ENCODE measurements at regions not wholly inside any gene's neighbourhood (a gene's known extent, or its start where the extent isn't known, plus 50 kb on each side); places are given as distances from the start of the nearest gene placed in this dataset.

DNA sequence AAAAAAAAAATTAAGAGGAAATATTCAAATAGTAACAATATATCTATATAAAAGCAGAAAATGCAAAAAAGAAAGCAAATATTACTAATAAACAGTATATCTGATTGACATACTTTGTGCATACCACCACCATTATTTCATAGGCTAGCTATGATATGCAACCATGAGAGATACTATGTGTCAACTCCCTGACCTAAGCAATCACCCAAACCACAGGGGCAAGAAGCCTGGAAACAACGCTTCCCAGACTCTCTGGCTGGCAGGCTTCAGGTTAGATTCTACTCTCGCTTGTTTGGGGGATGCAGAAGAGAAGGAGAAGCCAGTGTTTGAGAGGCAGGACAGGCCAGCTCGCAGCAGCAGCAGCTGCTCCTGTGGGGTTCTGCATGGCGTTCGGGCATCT is 169.3 kb upstream of the TPM1 start:
- TF ChIP-seq, protein P1, sequence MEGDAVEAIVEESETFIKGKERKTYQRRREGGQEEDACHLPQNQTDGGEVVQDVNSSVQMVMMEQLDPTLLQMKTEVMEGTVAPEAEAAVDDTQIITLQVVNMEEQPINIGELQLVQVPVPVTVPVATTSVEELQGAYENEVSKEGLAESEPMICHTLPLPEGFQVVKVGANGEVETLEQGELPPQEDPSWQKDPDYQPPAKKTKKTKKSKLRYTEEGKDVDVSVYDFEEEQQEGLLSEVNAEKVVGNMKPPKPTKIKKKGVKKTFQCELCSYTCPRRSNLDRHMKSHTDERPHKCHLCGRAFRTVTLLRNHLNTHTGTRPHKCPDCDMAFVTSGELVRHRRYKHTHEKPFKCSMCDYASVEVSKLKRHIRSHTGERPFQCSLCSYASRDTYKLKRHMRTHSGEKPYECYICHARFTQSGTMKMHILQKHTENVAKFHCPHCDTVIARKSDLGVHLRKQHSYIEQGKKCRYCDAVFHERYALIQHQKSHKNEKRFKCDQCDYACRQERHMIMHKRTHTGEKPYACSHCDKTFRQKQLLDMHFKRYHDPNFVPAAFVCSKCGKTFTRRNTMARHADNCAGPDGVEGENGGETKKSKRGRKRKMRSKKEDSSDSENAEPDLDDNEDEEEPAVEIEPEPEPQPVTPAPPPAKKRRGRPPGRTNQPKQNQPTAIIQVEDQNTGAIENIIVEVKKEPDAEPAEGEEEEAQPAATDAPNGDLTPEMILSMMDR (IDR thresholded peaks at IDR 0.05): no peak
- TF ChIP-seq POLR2A (IDR thresholded peaks at IDR 0.05) (no peak), POLR2AphosphoS5 (IDR thresholded peaks at IDR 0.05; ENCODE audit: insufficient read depth in 1 of 2, low read depth in 1 of 2) (no peak)
